CD4-positive, alpha-beta memory T cell (primary cell): ENCODE measurements at regions not wholly inside any gene's neighbourhood (a gene's known extent, or its start where the extent isn't known, plus 50 kb on each side); places are given as distances from the start of the nearest gene placed in this dataset.

Source experiments
- CTCF ChIA-PET: fragments of 350-600 bp; sonication (Branson Sonifier 250); formaldehyde crosslinking; loops from one replicate; lab custom pipeline; 2021; ENCODE audit warnings: inconsistent platforms; ENCODE audit not compliant: partially characterized antibody; lab: Charles Lee
- POLR2A ChIA-PET: fragments of 350-600 bp; sonication (Branson Sonifier 250); formaldehyde crosslinking; loops from one replicate; lab custom pipeline; 2021; ENCODE audit not compliant: partially characterized antibody; lab: Charles Lee
- DNase-seq, 5 donors: peaks; one replicate each; pipeline versions ENCODE4 v3.0.0 to v3.0.0-alpha.2; 2020 to 2022; ENCODE audit warnings: mixed read lengths in 1 of 5
- H3K27ac ChIP-seq: one replicate; pipeline ENCODE4 v1.7.0; 2013; ENCODE audit warnings: low read depth, low read length
- H3K27me3 ChIP-seq: 2 replicates; pipeline ENCODE4 v1.7.0; 2013; ENCODE audit warnings: mild to moderate bottlenecking, low read length, moderate library complexity; ENCODE audit not compliant: insufficient read depth
- H3K36me3 ChIP-seq: 2 replicates; pipeline ENCODE4 v1.7.0; 2013; ENCODE audit warnings: mild to moderate bottlenecking, low read length, moderate library complexity; ENCODE audit not compliant: insufficient read depth
- H3K4me1 ChIP-seq: 2 replicates; pipeline ENCODE4 v1.7.0; 2013; ENCODE audit warnings: mild to moderate bottlenecking, low read length, moderate library complexity; ENCODE audit not compliant: insufficient read depth
- H3K4me3 ChIP-seq, 2 donors: one replicate each; pipeline ENCODE4 v1.7.0; 2013; ENCODE audit warnings: low read length in 2 of 2, mild to moderate bottlenecking in 1 of 2
- H3K9me3 ChIP-seq, 2 donors: one replicate each; pipeline ENCODE4 v1.7.0; 2013; ENCODE audit warnings: low read length in 2 of 2, control low read depth in 1 of 2; ENCODE audit not compliant: control insufficient read depth in 1 of 2
- H3K27ac Mint-ChIP-seq, 7 donors: one replicate each; pipeline ENCODE4 v1.8.0; 2020 to 2021; ENCODE audit warnings: mixed read lengths in 7 of 7, mild to moderate bottlenecking in 6 of 7, inconsistent platforms in 3 of 7, moderate library complexity in 3 of 7
- H3K27me3 Mint-ChIP-seq, 2 donors: one replicate each; pipeline ENCODE4 v1.8.0; 2020 to 2021; ENCODE audit warnings: mixed read lengths in 2 of 2
- H3K36me3 Mint-ChIP-seq, 2 donors: one replicate each; pipeline ENCODE4 v1.8.0; 2020 to 2021; ENCODE audit warnings: mixed read lengths in 2 of 2, inconsistent platforms in 1 of 2, mild to moderate bottlenecking in 1 of 2
- H3K4me1 Mint-ChIP-seq, 4 donors: one replicate each; pipeline ENCODE4 v1.8.0; 2020 to 2021; ENCODE audit warnings: mixed read lengths in 4 of 4, mild to moderate bottlenecking in 1 of 4
- H3K4me3 Mint-ChIP-seq, 8 donors: one replicate each; pipeline ENCODE4 v1.8.0; 2020 to 2021; ENCODE audit warnings: mixed read lengths in 8 of 8, mild to moderate bottlenecking in 7 of 8, moderate library complexity in 6 of 8, inconsistent platforms in 3 of 8
- H3K9me3 Mint-ChIP-seq, 8 donors: one replicate each; pipeline ENCODE4 v1.8.0; 2020 to 2021; ENCODE audit warnings: mixed read lengths in 8 of 8, mild to moderate bottlenecking in 5 of 8, inconsistent platforms in 3 of 8, moderate library complexity in 1 of 8
- intact Hi-C: fragments of 100-400 bp; cut with micrococcal nuclease; formaldehyde crosslinking; loops from one replicate; pipeline ENCODE4 v1.15.1; 2023

DNA sequence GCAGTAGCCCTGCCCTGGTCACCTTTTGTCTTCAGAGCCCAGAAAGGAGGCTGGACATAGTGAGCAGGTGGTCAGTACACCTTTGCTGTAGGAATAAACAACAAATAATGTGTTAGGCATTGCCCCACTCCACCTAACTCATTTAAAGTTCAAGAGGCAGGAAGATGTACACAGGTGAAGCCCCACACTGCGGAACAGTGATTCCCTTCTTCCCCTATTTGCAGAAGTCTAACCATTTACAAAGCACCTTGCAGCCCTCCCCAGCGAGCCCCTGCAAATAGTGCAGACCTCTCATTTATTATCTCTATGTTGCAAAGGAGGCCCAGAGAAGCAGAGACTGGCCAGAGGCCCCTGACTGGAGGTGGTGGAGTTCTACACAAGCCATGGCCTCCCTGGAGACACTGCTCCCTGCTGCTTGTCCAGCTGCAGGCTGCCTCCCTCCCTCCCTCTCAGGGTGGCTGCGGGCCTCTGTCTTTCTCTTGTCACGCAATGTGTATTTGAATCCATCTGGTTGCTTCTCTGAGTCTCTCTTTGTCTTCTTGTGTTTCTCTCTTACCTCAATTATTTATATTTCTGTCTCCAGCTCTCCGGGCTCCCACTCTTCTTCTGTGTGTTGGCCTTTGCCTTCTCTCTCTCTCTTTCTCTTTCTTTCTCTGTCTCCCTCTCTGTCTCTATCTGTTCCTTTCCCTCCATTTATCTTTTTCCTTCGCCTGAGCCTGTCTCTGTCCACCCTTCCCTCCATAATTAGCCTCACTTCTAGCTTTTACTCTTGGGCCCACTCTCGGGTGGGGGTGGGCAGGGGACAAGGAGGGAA lies 59.1 kb upstream of the PRDM11 start:
- ChIA-PET POLR2A (interaction anchor here (1.4 kb wide), 1 partner anchor 225 kb away, joined by 3 read pairs; no protein-coding TSS in a partner anchor), CTCF (interaction anchor here (1.2 to 1.8 kb wide), 4 partner anchors 13 to 151 kb away, joined by 3 to 5 read pairs (median 3); no protein-coding TSS in a partner anchor)
- Mint-ChIP-seq H3K4me1 (peaks cover 16 to 32% (median 18%) of the 10 kb centered on the region in 4 donors), H3K36me3 (no peaks in the 10 kb centered on the region), H3K9me3 (no peaks in the 10 kb centered on the region), H3K27me3 (no peaks in the 10 kb centered on the region), H3K27ac (peak overlapping the region in 2 of 7 donors; percentile 12 to 85), H3K4me3 (no peak overlapping the region)
- Histone ChIP-seq H3K27me3 (no peaks in the 10 kb centered on the region), H3K4me1 (peaks cover 9% of the 10 kb centered on the region), H3K4me3 (no peak overlapping the region), H3K27ac (no peak overlapping the region), H3K9me3 (no peaks in the 10 kb centered on the region), H3K36me3 (no peaks in the 10 kb centered on the region)
- DNase-seq = no peak
- intact Hi-C loops = no loop called here

- intact Hi-C loops = no loop called here
- peak overlapping the region in 1 of 7 donors; percentile 85 for H3K27ac Mint-ChIP-seq
Measured at GRCh38 chr11:45087900-45088160, 58.6 kb upstream of the PRDM11 start.

DNA sequence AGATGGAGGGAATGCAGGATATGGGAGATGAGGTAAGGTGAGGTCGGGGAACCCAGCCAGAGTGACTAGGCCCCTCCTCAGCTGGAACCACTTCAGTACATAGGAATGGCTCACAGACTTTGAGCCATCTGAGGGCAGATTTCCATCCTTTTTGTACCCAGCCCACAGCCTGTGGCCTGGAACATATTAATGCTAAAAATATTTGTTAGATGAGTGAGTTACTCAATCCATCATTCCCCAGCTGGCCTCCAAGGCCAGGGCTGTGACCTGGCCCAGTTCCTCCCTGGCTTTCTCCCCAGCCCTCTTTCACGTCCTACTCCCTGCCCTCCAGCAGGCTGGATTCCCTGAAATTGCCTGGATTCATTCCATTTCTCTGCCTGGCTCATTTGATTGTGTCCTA lies 57.2 kb upstream of the PRDM11 start:
- intact Hi-C loops = no loop called here
- H3K9me3 ChIP-seq = no peaks in the 10 kb centered on the region
- peak overlapping the region in 1 of 7 donors; percentile 72 for H3K27ac Mint-ChIP-seq

More at GRCh38 chr11:45087900-45088160, 58.6 kb upstream of the PRDM11 start:
- peaks cover 10% of the 10 kb centered on the region for H3K4me1 ChIP-seq
- Mint-ChIP-seq H3K36me3 (no peaks in the 10 kb centered on the region), H3K9me3 (no peaks in the 10 kb centered on the region), H3K4me1 (peaks cover 13 to 29% (median 14%) of the 10 kb centered on the region in 4 donors), H3K27me3 (no peaks in the 10 kb centered on the region), H3K4me3 (no peak overlapping the region)
- no peak overlapping the region for H3K27ac ChIP-seq
- no peaks in the 10 kb centered on the region for H3K36me3 ChIP-seq
- ChIA-PET POLR2A (interaction anchor here (1.4 kb wide), 1 partner anchor 225 kb away, joined by 3 read pairs; no protein-coding TSS in a partner anchor), CTCF (interaction anchor here (1.2 to 1.4 kb wide), 2 partner anchors 13 to 151 kb away, joined by 3 to 5 read pairs; no protein-coding TSS in a partner anchor)
- no peaks in the 10 kb centered on the region for H3K9me3 ChIP-seq
- H3K4me3 ChIP-seq = no peak overlapping the region
- H3K27me3 ChIP-seq = no peaks in the 10 kb centered on the region
- DNase-seq = no peak

GRCh38 chr11:45089676-45090499 lies 56.6 kb upstream of the PRDM11 start:
- no peak for DNase-seq
- H3K36me3 Mint-ChIP-seq = no peaks in the 10 kb centered on the region
- intact Hi-C loops = no loop called here
- no peaks in the 10 kb centered on the region for H3K36me3 ChIP-seq
- H3K9me3 Mint-ChIP-seq = no peaks in the 10 kb centered on the region
- no peak overlapping the region for H3K4me3 ChIP-seq
- ChIA-PET POLR2A (interaction anchor here (0.6 to 1.3 kb wide), 3 partner anchors 16 to 153 kb away, joined by 3 read pairs; no protein-coding TSS in a partner anchor), CTCF (no interaction called here)
- peaks cover 10 to 29% (median 16%) of the 10 kb centered on the region in 4 donors for H3K4me1 Mint-ChIP-seq
- H3K27ac Mint-ChIP-seq = peak overlapping the region in 2 of 7 donors; percentile 0 to 72
- H3K4me1 ChIP-seq = peaks cover 12% of the 10 kb centered on the region
- H3K27me3 ChIP-seq = no peaks in the 10 kb centered on the region
- H3K27ac ChIP-seq = no peak overlapping the region
- no peaks in the 10 kb centered on the region for H3K9me3 ChIP-seq
- no peaks in the 10 kb centered on the region for H3K27me3 Mint-ChIP-seq
- H3K4me3 Mint-ChIP-seq = no peak overlapping the region

More for the DNA sequence above, 57.2 kb upstream of the PRDM11 start:
- DNase-seq = no peak
- H3K4me3 ChIP-seq = no peak overlapping the region
- H3K27me3 Mint-ChIP-seq = no peaks in the 10 kb centered on the region
- H3K27me3 ChIP-seq = no peaks in the 10 kb centered on the region
- H3K9me3 Mint-ChIP-seq = no peaks in the 10 kb centered on the region
- no peaks in the 10 kb centered on the region for H3K36me3 Mint-ChIP-seq
- peaks cover 11 to 29% (median 16%) of the 10 kb centered on the region in 4 donors for H3K4me1 Mint-ChIP-seq
- H3K27ac ChIP-seq = no peak overlapping the region
- peaks cover 12% of the 10 kb centered on the region for H3K4me1 ChIP-seq
- H3K4me3 Mint-ChIP-seq = no peak overlapping the region
- ChIA-PET POLR2A (interaction anchor here (0.7 to 1.3 kb wide), 3 partner anchors 8 to 139 kb away, joined by 3 read pairs; no protein-coding TSS in a partner anchor), CTCF (interaction anchor here (1.1 kb wide), 1 partner anchor 15 kb away, joined by 3 read pairs; no protein-coding TSS in a partner anchor)
- H3K36me3 ChIP-seq = no peaks in the 10 kb centered on the region

GRCh38 chr11:45090607-45091006 lies 55.8 kb upstream of the PRDM11 start:
- Mint-ChIP-seq H3K27ac (no peak overlapping the region), H3K27me3 (no peaks in the 10 kb centered on the region), H3K4me1 (peaks cover 10 to 29% (median 16%) of the 10 kb centered on the region in 4 donors), H3K9me3 (no peaks in the 10 kb centered on the region), H3K36me3 (no peaks in the 10 kb centered on the region), H3K4me3 (no peak overlapping the region)
- CTCF ChIA-PET = no interaction called here
- no peaks in the 10 kb centered on the region for H3K9me3 ChIP-seq
- H3K27me3 ChIP-seq = no peaks in the 10 kb centered on the region
- H3K36me3 ChIP-seq = no peaks in the 10 kb centered on the region
- no peak overlapping the region for H3K27ac ChIP-seq
- no peak overlapping the region for H3K4me3 ChIP-seq
- no peak for DNase-seq
- H3K4me1 ChIP-seq = peaks cover 12% of the 10 kb centered on the region
- POLR2A ChIA-PET = interaction anchor here (1.3 kb wide), 1 partner anchor 17 kb away, joined by 3 read pairs; no protein-coding TSS in a partner anchor
- intact Hi-C loops = no loop called here

GRCh38 chr11:45091563-45092403 lies 54.7 kb upstream of the PRDM11 start:
- no peaks in the 10 kb centered on the region for H3K9me3 ChIP-seq
- peaks cover 12% of the 10 kb centered on the region for H3K4me1 ChIP-seq
- no peaks in the 10 kb centered on the region for H3K27me3 ChIP-seq
- no peak overlapping the region for H3K27ac ChIP-seq
- no peaks in the 10 kb centered on the region for H3K27me3 Mint-ChIP-seq
- ChIA-PET CTCF (interaction anchor here (0.7 to 2.1 kb wide), 2 partner anchors 12 to 146 kb away, joined by 3 to 14 read pairs; no protein-coding TSS in a partner anchor), POLR2A (no interaction called here)
- no peak overlapping the region for H3K4me3 Mint-ChIP-seq
- H3K27ac Mint-ChIP-seq = no peak overlapping the region
- H3K4me1 Mint-ChIP-seq = peaks cover 10 to 24% (median 17%) of the 10 kb centered on the region in 4 donors
- no peaks in the 10 kb centered on the region for H3K36me3 Mint-ChIP-seq
- H3K4me3 ChIP-seq = no peak overlapping the region
- H3K9me3 Mint-ChIP-seq = no peaks in the 10 kb centered on the region
- H3K36me3 ChIP-seq = no peaks in the 10 kb centered on the region
- intact Hi-C loops = no loop called here
- no peak for DNase-seq
